ENCODE measurements at regions not wholly inside any gene's neighbourhood (a gene's known extent, or its start where the extent isn't known, plus 50 kb on each side); places are given as distances from the start of the nearest gene placed in this dataset.

DNA sequence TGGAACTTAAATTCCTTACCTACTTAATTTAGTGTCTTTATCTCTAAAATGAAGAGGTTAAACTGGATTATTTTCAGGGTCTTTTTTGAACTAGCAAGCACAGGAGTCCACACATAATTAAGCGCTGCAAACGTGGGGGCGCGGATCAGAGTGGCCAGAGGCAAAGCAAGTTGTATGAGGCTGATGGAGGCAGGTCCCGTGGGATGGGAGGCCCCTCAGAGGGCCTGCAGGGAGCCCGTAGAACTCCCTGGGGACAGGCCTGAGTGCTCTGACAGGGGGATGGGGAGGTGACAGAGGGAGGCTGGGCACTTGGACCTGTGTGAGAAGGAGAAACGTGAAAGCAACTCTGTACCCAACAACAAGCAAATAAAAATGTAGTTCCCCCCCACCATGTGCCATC is 177.8 kb downstream of the ACKR3 start:
- Histone ChIP-seq H3K9me3 (no peaks in the 10 kb centered on the region), H3K36me3 (ENCODE audit: insufficient read depth in 1 of 2, low read depth in 1 of 2) (no peaks in the 10 kb centered on the region), H3K27me3 (ENCODE audit: insufficient read depth in 3 of 3, low read length in 2 of 3) (no peaks in the 10 kb centered on the region), H3K4me1 (peaks cover 12% of the 10 kb centered on the region), H3K4me3 (no peak overlapping the region), H3K27ac (no peak overlapping the region)
- ATAC-seq, result no peak
- intact Hi-C loops (cut with DNase I), result no loop called here
- DNase-seq, result no peak
- TF ChIP-seq, protein P1, sequence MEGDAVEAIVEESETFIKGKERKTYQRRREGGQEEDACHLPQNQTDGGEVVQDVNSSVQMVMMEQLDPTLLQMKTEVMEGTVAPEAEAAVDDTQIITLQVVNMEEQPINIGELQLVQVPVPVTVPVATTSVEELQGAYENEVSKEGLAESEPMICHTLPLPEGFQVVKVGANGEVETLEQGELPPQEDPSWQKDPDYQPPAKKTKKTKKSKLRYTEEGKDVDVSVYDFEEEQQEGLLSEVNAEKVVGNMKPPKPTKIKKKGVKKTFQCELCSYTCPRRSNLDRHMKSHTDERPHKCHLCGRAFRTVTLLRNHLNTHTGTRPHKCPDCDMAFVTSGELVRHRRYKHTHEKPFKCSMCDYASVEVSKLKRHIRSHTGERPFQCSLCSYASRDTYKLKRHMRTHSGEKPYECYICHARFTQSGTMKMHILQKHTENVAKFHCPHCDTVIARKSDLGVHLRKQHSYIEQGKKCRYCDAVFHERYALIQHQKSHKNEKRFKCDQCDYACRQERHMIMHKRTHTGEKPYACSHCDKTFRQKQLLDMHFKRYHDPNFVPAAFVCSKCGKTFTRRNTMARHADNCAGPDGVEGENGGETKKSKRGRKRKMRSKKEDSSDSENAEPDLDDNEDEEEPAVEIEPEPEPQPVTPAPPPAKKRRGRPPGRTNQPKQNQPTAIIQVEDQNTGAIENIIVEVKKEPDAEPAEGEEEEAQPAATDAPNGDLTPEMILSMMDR (IDR thresholded peaks at IDR 0.05), result no peak
- WGBS, 3 donors, result 90 to 96% (median 95%) methylated on average over 7 of the region's 7 CpGs

DNA sequence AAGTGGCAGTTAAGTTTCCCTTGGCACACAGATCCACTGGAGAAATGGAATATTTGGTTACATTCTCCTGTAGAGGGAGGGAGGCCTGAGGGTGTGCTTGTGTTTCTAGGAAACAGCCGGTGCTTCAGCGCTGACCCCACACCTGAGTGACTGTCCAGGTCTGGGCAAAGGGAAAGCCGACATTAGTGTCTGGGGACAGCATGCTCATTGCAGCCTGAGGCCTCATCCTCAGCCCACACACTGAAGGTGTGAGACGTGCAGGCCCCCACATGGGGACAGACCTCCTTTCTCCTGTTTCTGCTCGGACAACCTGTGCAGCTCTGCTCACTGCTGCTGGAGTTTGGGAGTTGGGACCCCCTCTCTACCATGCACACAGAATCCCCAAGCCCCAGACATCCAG is 178.3 kb downstream of the ACKR3 start:
- Histone ChIP-seq H3K27me3 (ENCODE audit: insufficient read depth in 3 of 3, low read length in 2 of 3) (no peaks in the 10 kb centered on the region), H3K4me1 (peaks cover 16% of the 10 kb centered on the region), H3K4me3 (no peak overlapping the region), H3K36me3 (ENCODE audit: insufficient read depth in 1 of 2, low read depth in 1 of 2) (no peaks in the 10 kb centered on the region), H3K27ac (no peak overlapping the region), H3K9me3 (no peaks in the 10 kb centered on the region)
- ATAC-seq (no peak), DNase-seq (no peak)
- TF ChIP-seq, protein P1 (IDR thresholded peaks at IDR 0.05), result no peak
- WGBS, 3 donors, result 93 to 98% (median 96%) methylated on average over 5 of the region's 5 CpGs
- intact Hi-C loops (cut with DNase I), result no loop called here

DNA sequence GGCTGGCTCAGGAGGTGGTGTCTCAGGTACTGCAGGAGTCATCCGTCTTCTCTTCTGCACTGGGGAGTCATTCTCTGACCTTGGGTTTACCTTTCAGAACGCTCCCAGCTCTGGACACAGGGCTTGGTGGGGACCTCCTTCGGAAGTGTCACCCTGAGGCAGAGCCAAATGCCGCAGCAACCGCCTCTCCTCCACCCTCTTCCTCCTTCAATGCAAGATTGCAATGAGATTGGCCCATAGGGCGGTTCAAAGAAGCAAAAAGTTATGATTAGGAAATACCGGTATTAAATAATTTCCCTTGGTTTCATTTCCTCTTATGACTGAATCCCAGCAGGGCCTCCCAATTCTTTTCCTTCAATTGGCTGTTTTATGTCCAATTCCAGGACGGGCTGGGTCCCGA is 178.8 kb downstream of the ACKR3 start:
- TF ChIP-seq, protein P1 (IDR thresholded peaks at IDR 0.05), result no peak
- 75 to 78% (median 77%) methylated on average over 9 of the region's 9 CpGs for WGBS, 3 donors
- Histone ChIP-seq H3K4me3 (no peak overlapping the region), H3K4me1 (peaks cover 20% of the 10 kb centered on the region), H3K27me3 (ENCODE audit: insufficient read depth in 3 of 3, low read length in 2 of 3) (no peaks in the 10 kb centered on the region), H3K36me3 (ENCODE audit: insufficient read depth in 1 of 2, low read depth in 1 of 2) (no peaks in the 10 kb centered on the region), H3K27ac (peak overlapping the region; percentile 1), H3K9me3 (no peaks in the 10 kb centered on the region)
- ATAC-seq, result peak in 3 of 4 donors; percentile 20 to 48 (median 38)
- DNase-seq, result peak; percentile 32 to 70
- intact Hi-C loops (cut with DNase I), result no loop called here

DNA sequence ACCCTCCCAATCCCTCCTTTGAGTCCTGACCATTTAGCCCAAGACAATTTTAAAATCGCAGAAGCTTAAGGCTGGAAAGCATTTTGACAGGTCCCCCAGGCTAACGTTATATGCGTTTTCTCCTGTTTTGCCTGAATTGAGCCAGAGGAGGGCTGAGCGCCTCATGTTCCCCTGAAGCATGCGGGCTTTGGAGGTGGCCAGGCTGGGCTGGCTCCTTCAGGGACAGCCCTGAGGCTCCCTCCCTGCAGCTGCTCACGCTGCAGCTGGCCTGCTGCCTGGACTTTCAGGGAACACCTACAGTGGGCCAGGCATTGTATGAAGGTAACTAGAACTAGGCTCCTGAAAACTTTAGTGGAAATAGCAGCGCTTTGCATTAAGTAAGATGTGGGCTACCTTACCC is 179.2 kb downstream of the ACKR3 start:
- no peaks in the 10 kb centered on the region for H3K9me3 ChIP-seq
- no peak overlapping the region for H3K4me3 ChIP-seq
- H3K27ac ChIP-seq, result peak overlapping the region; percentile 1
- no peaks in the 10 kb centered on the region for H3K36me3 ChIP-seq (ENCODE audit: insufficient read depth in 1 of 2, low read depth in 1 of 2)
- peaks cover 24% of the 10 kb centered on the region for H3K4me1 ChIP-seq
- intact Hi-C loops (cut with DNase I), result no loop called here
- ATAC-seq (peak; percentile 62 to 77 (median 69)), DNase-seq (peak; percentile 44 to 81)
- H3K27me3 ChIP-seq (ENCODE audit: insufficient read depth in 3 of 3, low read length in 2 of 3), result no peaks in the 10 kb centered on the region
- TF ChIP-seq, protein P1 (IDR thresholded peaks at IDR 0.05), result no peak
- WGBS, 3 donors, result 20 to 40% (median 28%) methylated on average over 7 of the region's 7 CpGs

DNA sequence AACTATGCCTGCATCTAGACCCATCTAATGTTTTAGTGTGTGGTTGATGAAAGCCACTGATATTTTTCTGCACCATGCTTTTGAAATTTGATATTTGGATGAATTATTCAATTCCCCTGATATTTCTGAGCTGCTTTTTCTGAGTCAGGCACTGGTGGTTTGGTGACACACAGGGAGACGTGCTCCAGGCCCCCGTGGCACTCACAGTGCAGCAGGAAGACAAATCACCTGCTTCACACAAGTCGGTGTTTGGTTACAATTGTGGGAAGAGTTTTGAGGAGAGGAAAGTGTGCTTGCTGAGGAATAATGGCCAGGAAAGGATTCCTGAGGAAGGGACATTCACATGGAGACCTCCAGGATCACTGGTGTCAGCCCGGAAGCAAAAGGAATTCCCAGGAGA is 179.7 kb downstream of the ACKR3 start:
- H3K27me3 ChIP-seq (ENCODE audit: insufficient read depth in 3 of 3, low read length in 2 of 3), result no peaks in the 10 kb centered on the region
- ATAC-seq, result peak in 1 of 4 donors; percentile 42
- H3K27ac ChIP-seq, result no peak overlapping the region
- intact Hi-C loops (cut with DNase I), result no loop called here
- no peak for DNase-seq
- H3K4me1 ChIP-seq, result peaks cover 29% of the 10 kb centered on the region
- TF ChIP-seq, protein P1 (IDR thresholded peaks at IDR 0.05), result no peak
- no peak overlapping the region for H3K4me3 ChIP-seq
- no peaks in the 10 kb centered on the region for H3K9me3 ChIP-seq
- WGBS, 3 donors, result 28 to 41% (median 37%) methylated on average over 4 of the region's 4 CpGs
- no peaks in the 10 kb centered on the region for H3K36me3 ChIP-seq (ENCODE audit: insufficient read depth in 1 of 2, low read depth in 1 of 2)

Measured in psoas muscle (tissue), 7 donors.